ENCODE measurements at regions not wholly inside any gene's neighbourhood (a gene's known extent, or its start where the extent isn't known, plus 50 kb on each side); places are given as distances from the start of the nearest gene placed in this dataset.

- TF ChIP-seq, protein P1, sequence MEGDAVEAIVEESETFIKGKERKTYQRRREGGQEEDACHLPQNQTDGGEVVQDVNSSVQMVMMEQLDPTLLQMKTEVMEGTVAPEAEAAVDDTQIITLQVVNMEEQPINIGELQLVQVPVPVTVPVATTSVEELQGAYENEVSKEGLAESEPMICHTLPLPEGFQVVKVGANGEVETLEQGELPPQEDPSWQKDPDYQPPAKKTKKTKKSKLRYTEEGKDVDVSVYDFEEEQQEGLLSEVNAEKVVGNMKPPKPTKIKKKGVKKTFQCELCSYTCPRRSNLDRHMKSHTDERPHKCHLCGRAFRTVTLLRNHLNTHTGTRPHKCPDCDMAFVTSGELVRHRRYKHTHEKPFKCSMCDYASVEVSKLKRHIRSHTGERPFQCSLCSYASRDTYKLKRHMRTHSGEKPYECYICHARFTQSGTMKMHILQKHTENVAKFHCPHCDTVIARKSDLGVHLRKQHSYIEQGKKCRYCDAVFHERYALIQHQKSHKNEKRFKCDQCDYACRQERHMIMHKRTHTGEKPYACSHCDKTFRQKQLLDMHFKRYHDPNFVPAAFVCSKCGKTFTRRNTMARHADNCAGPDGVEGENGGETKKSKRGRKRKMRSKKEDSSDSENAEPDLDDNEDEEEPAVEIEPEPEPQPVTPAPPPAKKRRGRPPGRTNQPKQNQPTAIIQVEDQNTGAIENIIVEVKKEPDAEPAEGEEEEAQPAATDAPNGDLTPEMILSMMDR (IDR thresholded peaks at IDR 0.05; ENCODE audit: low read length, missing control alignments), result no peak
- no peak overlapping the region for H3K4me3 ChIP-seq (replicated peaks; ENCODE audit: low read depth, low read length)
- no peak for DNase-seq (ENCODE audit: low read depth)
Measured at GRCh38 chr5:28084069-28084468, 1045.7 kb upstream of the CDH9 start.

DNA sequence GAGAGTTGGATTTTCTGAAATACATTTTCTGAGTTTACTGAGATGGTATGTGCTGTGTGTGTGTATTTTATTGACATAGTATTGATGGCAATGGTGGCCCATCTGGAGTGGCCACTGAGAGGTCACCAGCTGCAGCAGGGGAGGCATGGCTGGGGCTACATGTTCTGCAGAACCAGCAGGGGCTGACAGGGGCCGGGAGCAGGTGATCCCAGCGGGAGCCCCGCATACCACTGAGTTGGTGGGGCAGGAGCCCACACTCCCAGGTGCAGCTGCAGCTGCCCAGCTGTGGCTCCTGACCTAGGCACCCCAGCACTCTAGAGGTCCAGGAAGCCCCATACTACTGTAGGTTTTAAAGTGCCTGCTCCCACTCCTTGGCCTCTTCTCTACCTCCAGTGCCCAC, 1044.2 kb upstream of the CDH9 start:
- DNase-seq (ENCODE audit: low read depth), result no peak
- no peak overlapping the region for H3K4me3 ChIP-seq (replicated peaks; ENCODE audit: low read depth, low read length)
- TF ChIP-seq, protein P1 (IDR thresholded peaks at IDR 0.05; ENCODE audit: low read length, missing control alignments), result no peak

- H3K4me3 ChIP-seq (replicated peaks; ENCODE audit: low read depth, low read length), result no peak overlapping the region
- TF ChIP-seq, protein P1 (IDR thresholded peaks at IDR 0.05; ENCODE audit: low read length, missing control alignments), result no peak
- DNase-seq (ENCODE audit: low read depth), result no peak
Measured at GRCh38 chr5:28077291-28078240, 1039.2 kb upstream of the CDH9 start.

DNA sequence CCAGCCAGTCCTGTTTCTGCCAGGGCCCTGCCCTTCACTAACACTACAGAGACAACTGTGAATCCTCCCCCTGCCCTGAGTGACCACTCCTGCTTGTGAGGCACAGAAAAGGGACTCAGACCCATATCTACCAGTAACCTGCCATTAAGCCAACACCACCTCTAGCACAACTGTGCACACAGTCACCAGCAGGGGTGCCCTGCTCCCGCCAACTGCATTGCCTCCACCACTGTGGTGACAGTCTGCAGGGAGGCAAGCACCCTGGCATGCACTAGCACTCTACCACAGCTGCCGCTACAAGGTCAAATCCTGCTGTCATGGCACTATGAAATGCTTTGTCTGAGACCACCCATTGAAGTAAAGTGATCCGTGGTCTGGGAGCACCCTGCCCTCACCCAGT, 1028.5 kb upstream of the CDH9 start:
- TF ChIP-seq, protein P1 (IDR thresholded peaks at IDR 0.05; ENCODE audit: low read length, missing control alignments), result no peak
- DNase-seq (ENCODE audit: low read depth), result no peak

GRCh38 chr5:28065656-28066055, 1027.3 kb upstream of the CDH9 start:
- H3K4me3 ChIP-seq (replicated peaks; ENCODE audit: low read depth, low read length), result no peak overlapping the region
- TF ChIP-seq, protein P1 (IDR thresholded peaks at IDR 0.05; ENCODE audit: low read length, missing control alignments), result no peak

More for the DNA sequence above, 1028.5 kb upstream of the CDH9 start:
- H3K4me3 ChIP-seq (replicated peaks; ENCODE audit: low read depth, low read length), result no peak overlapping the region

GRCh38 chr5:28046596-28046995, 1008.2 kb upstream of the CDH9 start:
- peak; percentile 7 for DNase-seq (ENCODE audit: low read depth)
- TF ChIP-seq, protein P1 (IDR thresholded peaks at IDR 0.05; ENCODE audit: low read length, missing control alignments), result no peak
- no peak overlapping the region for H3K4me3 ChIP-seq (replicated peaks; ENCODE audit: low read depth, low read length)

More at GRCh38 chr5:28065656-28066055, 1027.3 kb upstream of the CDH9 start:
- no peak for DNase-seq (ENCODE audit: low read depth)

All from fibroblast of pulmonary artery (primary cell).